Stimulated activated memory B cell treated with anti-CD40 and anti-IgM and Interleukin-4, amounts not matched to agents 10 μg/mL and 1 μg/mL and 100 μg/mL, for 72 hours (primary cell): ENCODE measurements at regions not wholly inside any gene's neighbourhood (a gene's known extent, or its start where the extent isn't known, plus 50 kb on each side); places are given as distances from the start of the nearest gene placed in this dataset.
A peak's percentile ranks its signal among the peaks of the same experiment; 100 is the strongest.
"Not testable (repeated sequence)": the region's sequence is repeated elsewhere in the genome, so short reads cannot be mapped to it uniquely, and the experiment has no call there.

ENCODE experiments used
- ATAC-seq: fragments of 150-1000 bp; cut with Tn5 transposase; 2 replicates; pipeline ENCODE4 v1.10.0; 2021
- H3K27ac Mint-ChIP-seq: one replicate; pipeline ENCODE4 v1.8.0; 2022; ENCODE audit warnings: mild to moderate bottlenecking, mixed read lengths
- H3K27me3 Mint-ChIP-seq: one replicate; pipeline ENCODE4 v1.8.0; 2022; ENCODE audit warnings: mixed read lengths
- H3K36me3 Mint-ChIP-seq: one replicate; pipeline ENCODE4 v1.8.0; 2022; ENCODE audit warnings: mixed read lengths
- H3K4me1 Mint-ChIP-seq: one replicate; pipeline ENCODE4 v1.8.0; 2022; ENCODE audit warnings: mixed read lengths
- H3K4me3 Mint-ChIP-seq: one replicate; pipeline ENCODE4 v1.8.0; 2022; ENCODE audit warnings: mild to moderate bottlenecking, moderate library complexity, mixed read lengths
- H3K9me3 Mint-ChIP-seq: one replicate; pipeline ENCODE4 v1.8.0; 2022; ENCODE audit warnings: mixed read lengths

GRCh38 chr1:95297906-95298305, 63.9 kb downstream of the RWDD3 start:
- not testable (repeated sequence) for H3K9me3 Mint-ChIP-seq, H3K4me3 Mint-ChIP-seq, H3K4me1 Mint-ChIP-seq, ATAC-seq, H3K36me3 Mint-ChIP-seq, H3K27ac Mint-ChIP-seq
- peaks cover 12% of the 10 kb centered on the region for H3K27me3 Mint-ChIP-seq

GRCh38 chr1:95301091-95301490, 67.1 kb downstream of the RWDD3 start:
- no peak for ATAC-seq
- H3K9me3 Mint-ChIP-seq, result peaks cover 2% of the 10 kb centered on the region
- no peak overlapping the region for H3K4me3 Mint-ChIP-seq
- no peaks in the 10 kb centered on the region for H3K4me1 Mint-ChIP-seq
- H3K27ac Mint-ChIP-seq, result no peak overlapping the region
- no peaks in the 10 kb centered on the region for H3K36me3 Mint-ChIP-seq
- H3K27me3 Mint-ChIP-seq, result peaks cover 12% of the 10 kb centered on the region

GRCh38 chr1:95301614-95302013, 67.6 kb downstream of the RWDD3 start:
- H3K4me1 Mint-ChIP-seq, result no peaks in the 10 kb centered on the region
- H3K9me3 Mint-ChIP-seq, result peaks cover 2% of the 10 kb centered on the region
- no peak for ATAC-seq
- H3K36me3 Mint-ChIP-seq, result no peaks in the 10 kb centered on the region
- peaks cover 12% of the 10 kb centered on the region for H3K27me3 Mint-ChIP-seq
- H3K27ac Mint-ChIP-seq, result no peak overlapping the region
- H3K4me3 Mint-ChIP-seq, result no peak overlapping the region

GRCh38 chr1:95304803-95305202, 70.8 kb downstream of the RWDD3 start:
- ATAC-seq, result no peak
- peaks cover 19% of the 10 kb centered on the region for H3K27me3 Mint-ChIP-seq
- H3K4me3 Mint-ChIP-seq, result no peak overlapping the region
- H3K27ac Mint-ChIP-seq, result no peak overlapping the region
- peaks cover 1% of the 10 kb centered on the region for H3K9me3 Mint-ChIP-seq
- no peaks in the 10 kb centered on the region for H3K36me3 Mint-ChIP-seq
- H3K4me1 Mint-ChIP-seq, result no peaks in the 10 kb centered on the region

- Mint-ChIP-seq H3K4me3 (no peak overlapping the region), H3K9me3 (no peaks in the 10 kb centered on the region), H3K27me3 (peaks cover 15% of the 10 kb centered on the region), H3K27ac (no peak overlapping the region), H3K36me3 (no peaks in the 10 kb centered on the region), H3K4me1 (no peaks in the 10 kb centered on the region)
- ATAC-seq, result no peak
Observed at GRCh38 chr1:95308276-95309030, 74.4 kb downstream of the RWDD3 start.

GRCh38 chr1:95309031-95309471, 75.0 kb downstream of the RWDD3 start:
- no peak for ATAC-seq
- Mint-ChIP-seq H3K27me3 (peaks cover 15% of the 10 kb centered on the region), H3K4me3 (no peak overlapping the region), H3K36me3 (no peaks in the 10 kb centered on the region), H3K9me3 (no peaks in the 10 kb centered on the region), H3K4me1 (no peaks in the 10 kb centered on the region), H3K27ac (no peak overlapping the region)

- Mint-ChIP-seq H3K27ac (no peak overlapping the region), H3K4me1 (no peaks in the 10 kb centered on the region), H3K36me3 (no peaks in the 10 kb centered on the region), H3K27me3 (peaks cover 15% of the 10 kb centered on the region), H3K9me3 (no peaks in the 10 kb centered on the region), H3K4me3 (no peak overlapping the region)
- no peak for ATAC-seq
Observed at GRCh38 chr1:95311014-95311413, 77.0 kb downstream of the RWDD3 start.

- Mint-ChIP-seq H3K4me3 (no peak overlapping the region), H3K36me3 (no peaks in the 10 kb centered on the region), H3K27ac (no peak overlapping the region), H3K27me3 (peaks cover 14% of the 10 kb centered on the region), H3K9me3 (no peaks in the 10 kb centered on the region), H3K4me1 (no peaks in the 10 kb centered on the region)
- no peak for ATAC-seq
Observed at GRCh38 chr1:95311762-95312161, 77.8 kb downstream of the RWDD3 start.

GRCh38 chr1:95312181-95312580, 78.2 kb downstream of the RWDD3 start:
- Mint-ChIP-seq H3K4me1 (no peaks in the 10 kb centered on the region), H3K27me3 (peaks cover 10% of the 10 kb centered on the region), H3K9me3 (no peaks in the 10 kb centered on the region), H3K27ac (no peak overlapping the region), H3K4me3 (no peak overlapping the region), H3K36me3 (no peaks in the 10 kb centered on the region)
- ATAC-seq, result no peak

GRCh38 chr1:95313527-95313926, 79.5 kb downstream of the RWDD3 start:
- H3K27me3 Mint-ChIP-seq, result no peaks in the 10 kb centered on the region
- H3K9me3 Mint-ChIP-seq, result no peaks in the 10 kb centered on the region
- H3K4me1 Mint-ChIP-seq, result no peaks in the 10 kb centered on the region
- no peak overlapping the region for H3K27ac Mint-ChIP-seq
- no peak for ATAC-seq
- H3K4me3 Mint-ChIP-seq, result no peak overlapping the region
- no peaks in the 10 kb centered on the region for H3K36me3 Mint-ChIP-seq

- H3K27ac Mint-ChIP-seq, result no peak overlapping the region
- no peak overlapping the region for H3K4me3 Mint-ChIP-seq
- no peaks in the 10 kb centered on the region for H3K36me3 Mint-ChIP-seq
Observed at GRCh38 chr1:95321531-95321930, 87.5 kb downstream of the RWDD3 start.

GRCh38 chr1:95323123-95323522, 89.1 kb downstream of the RWDD3 start:
- Mint-ChIP-seq H3K4me3 (no peak overlapping the region), H3K36me3 (no peaks in the 10 kb centered on the region), H3K4me1 (no peaks in the 10 kb centered on the region), H3K27ac (no peak overlapping the region), H3K27me3 (peaks cover 43% of the 10 kb centered on the region), H3K9me3 (no peaks in the 10 kb centered on the region)
- ATAC-seq, result no peak

More at GRCh38 chr1:95321531-95321930, 87.5 kb downstream of the RWDD3 start:
- Mint-ChIP-seq H3K4me1 (no peaks in the 10 kb centered on the region), H3K9me3 (no peaks in the 10 kb centered on the region), H3K27me3 (peaks cover 40% of the 10 kb centered on the region)
- ATAC-seq, result no peak

- Mint-ChIP-seq H3K4me1 (no peaks in the 10 kb centered on the region), H3K27me3 (peaks cover 32% of the 10 kb centered on the region), H3K9me3 (no peaks in the 10 kb centered on the region), H3K36me3 (no peaks in the 10 kb centered on the region), H3K27ac (no peak overlapping the region), H3K4me3 (no peak overlapping the region)
- ATAC-seq, result no peak
Observed at GRCh38 chr1:95325349-95325748, 91.3 kb downstream of the RWDD3 start.

GRCh38 chr1:95326023-95326422, 92.0 kb downstream of the RWDD3 start:
- no peaks in the 10 kb centered on the region for H3K36me3 Mint-ChIP-seq
- no peak for ATAC-seq
- no peaks in the 10 kb centered on the region for H3K4me1 Mint-ChIP-seq
- H3K27ac Mint-ChIP-seq, result no peak overlapping the region
- H3K27me3 Mint-ChIP-seq, result peaks cover 32% of the 10 kb centered on the region
- H3K9me3 Mint-ChIP-seq, result no peaks in the 10 kb centered on the region
- H3K4me3 Mint-ChIP-seq, result no peak overlapping the region

- no peaks in the 10 kb centered on the region for H3K4me1 Mint-ChIP-seq
- H3K27me3 Mint-ChIP-seq, result no peaks in the 10 kb centered on the region
- H3K9me3 Mint-ChIP-seq, result peaks cover 3% of the 10 kb centered on the region
- no peak overlapping the region for H3K4me3 Mint-ChIP-seq
- no peaks in the 10 kb centered on the region for H3K36me3 Mint-ChIP-seq
- peak; percentile 26 for ATAC-seq
- no peak overlapping the region for H3K27ac Mint-ChIP-seq
Observed at GRCh38 chr1:95332754-95333153, 98.7 kb downstream of the RWDD3 start.

GRCh38 chr1:95339377-95339776, 105.4 kb downstream of the RWDD3 start:
- no peak for ATAC-seq

More at GRCh38 chr1:95339377-95339776, 105.4 kb downstream of the RWDD3 start:
- no peaks in the 10 kb centered on the region for H3K36me3 Mint-ChIP-seq
- no peaks in the 10 kb centered on the region for H3K4me1 Mint-ChIP-seq
- H3K27ac Mint-ChIP-seq, result no peak overlapping the region
- peaks cover 3% of the 10 kb centered on the region for H3K9me3 Mint-ChIP-seq
- H3K27me3 Mint-ChIP-seq, result no peaks in the 10 kb centered on the region
- no peak overlapping the region for H3K4me3 Mint-ChIP-seq
